D721Med (cell line): ENCODE measurements at regions not wholly inside any gene's neighbourhood (a gene's known extent, or its start where the extent isn't known, plus 50 kb on each side); places are given as distances from the start of the nearest gene placed in this dataset.

Experiments
- DNase-seq: peaks from one replicate; pipeline ENCODE4 v3.0.0; 2011; ENCODE audit warnings: low spot score; ENCODE audit not compliant: insufficient read length
- FAIRE-seq: peaks from 2 replicates; lab custom pipeline; 2011; peaks lifted over from hg19 to GRCh38; lab: Jason Lieb, UNC
- TF ChIP-seq, protein P1 (sequence below): IDR thresholded peaks from 2 replicates; pipeline ENCODE4 v1.5.1; 2012; ENCODE audit warnings: mild to moderate bottlenecking, control low read depth; ENCODE audit not compliant: insufficient read depth; ENCODE audit errors: missing control alignments

DNA sequence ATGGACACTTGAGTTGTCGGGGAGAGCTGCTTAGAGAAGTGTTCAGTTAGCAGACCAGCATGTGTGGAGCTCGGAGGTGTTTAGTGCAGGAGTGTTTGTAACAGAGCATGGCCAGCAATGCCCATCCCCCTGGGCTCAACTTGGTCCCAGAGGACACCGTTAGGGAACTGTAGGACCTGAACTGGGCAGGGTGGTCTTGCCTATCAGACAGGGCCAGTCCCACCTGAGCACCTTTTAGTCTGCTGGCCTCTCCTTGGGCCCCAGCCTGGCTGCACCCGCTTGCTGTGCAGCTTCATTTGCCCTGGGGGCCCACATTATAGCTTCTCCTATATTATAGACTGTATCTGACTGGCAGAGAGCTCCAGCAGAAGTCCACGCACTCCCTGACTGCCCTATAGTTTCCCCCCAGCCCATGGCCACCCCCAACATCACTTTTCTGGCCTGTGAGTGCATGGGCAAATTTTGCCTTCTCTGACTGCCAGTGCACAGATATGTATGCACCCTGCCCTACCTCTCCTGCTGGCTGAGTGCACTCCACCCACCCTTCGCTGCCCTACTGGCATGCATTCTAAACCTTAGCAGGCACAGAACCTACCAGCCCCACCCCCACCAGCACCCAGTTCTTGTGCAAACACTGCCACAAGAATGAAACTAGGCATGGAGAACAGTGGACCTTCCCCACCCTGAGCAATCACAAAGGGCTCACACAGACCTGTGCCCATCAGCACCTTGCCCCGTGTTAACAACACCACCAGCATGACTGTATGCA is 1030.6 kb upstream of the GHITM start:
- TF ChIP-seq, protein P1, sequence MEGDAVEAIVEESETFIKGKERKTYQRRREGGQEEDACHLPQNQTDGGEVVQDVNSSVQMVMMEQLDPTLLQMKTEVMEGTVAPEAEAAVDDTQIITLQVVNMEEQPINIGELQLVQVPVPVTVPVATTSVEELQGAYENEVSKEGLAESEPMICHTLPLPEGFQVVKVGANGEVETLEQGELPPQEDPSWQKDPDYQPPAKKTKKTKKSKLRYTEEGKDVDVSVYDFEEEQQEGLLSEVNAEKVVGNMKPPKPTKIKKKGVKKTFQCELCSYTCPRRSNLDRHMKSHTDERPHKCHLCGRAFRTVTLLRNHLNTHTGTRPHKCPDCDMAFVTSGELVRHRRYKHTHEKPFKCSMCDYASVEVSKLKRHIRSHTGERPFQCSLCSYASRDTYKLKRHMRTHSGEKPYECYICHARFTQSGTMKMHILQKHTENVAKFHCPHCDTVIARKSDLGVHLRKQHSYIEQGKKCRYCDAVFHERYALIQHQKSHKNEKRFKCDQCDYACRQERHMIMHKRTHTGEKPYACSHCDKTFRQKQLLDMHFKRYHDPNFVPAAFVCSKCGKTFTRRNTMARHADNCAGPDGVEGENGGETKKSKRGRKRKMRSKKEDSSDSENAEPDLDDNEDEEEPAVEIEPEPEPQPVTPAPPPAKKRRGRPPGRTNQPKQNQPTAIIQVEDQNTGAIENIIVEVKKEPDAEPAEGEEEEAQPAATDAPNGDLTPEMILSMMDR = no peak
- DNase-seq = no peak
- FAIRE-seq = no peak

DNA sequence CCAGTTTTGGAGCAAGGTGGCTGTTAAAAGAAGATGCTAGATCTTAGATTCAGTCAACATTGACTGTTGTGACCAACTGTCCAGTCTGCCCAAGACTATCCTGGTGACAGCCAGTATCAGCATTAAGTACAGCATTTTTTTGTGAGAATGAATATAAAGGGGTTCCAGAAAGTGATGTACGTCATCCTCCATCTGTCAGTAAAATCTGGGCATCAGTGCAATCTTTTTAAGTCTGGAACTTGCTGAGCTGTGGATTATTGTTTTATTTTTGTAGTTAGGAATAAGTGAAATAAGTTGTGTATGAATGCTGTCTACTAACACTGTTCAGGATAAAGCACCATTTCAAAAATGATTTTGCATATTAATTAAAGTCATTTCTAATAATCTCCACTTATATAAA is 1020.0 kb upstream of the GHITM start:
- TF ChIP-seq, protein P1 = no peak

DNA sequence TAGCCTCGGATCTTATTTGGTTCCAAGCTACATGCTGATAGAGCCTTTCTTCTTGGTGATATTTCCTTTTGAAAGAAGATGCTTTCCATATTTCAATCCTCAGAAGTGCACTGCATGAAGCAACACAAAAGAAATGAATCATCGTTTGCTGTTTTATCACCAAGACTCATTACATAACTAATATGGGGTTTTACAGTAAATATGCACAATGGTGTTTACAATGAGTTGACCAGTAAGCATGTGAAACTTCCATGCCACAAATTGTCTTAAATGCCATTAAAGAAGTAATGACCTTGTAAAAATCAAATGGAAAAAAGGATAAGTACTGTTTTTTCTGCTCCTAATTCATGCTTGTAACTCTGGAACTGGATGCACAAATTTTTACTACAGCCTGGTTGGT is 1017.0 kb upstream of the GHITM start:
- no peak for DNase-seq
- FAIRE-seq = no peak
- TF ChIP-seq, protein P1 = no peak

More for the DNA sequence above, 1020.0 kb upstream of the GHITM start:
- DNase-seq = no peak
- no peak for FAIRE-seq

GRCh38 chr10:83127942-83128575 is 1011.2 kb upstream of the GHITM start:
- FAIRE-seq (no peak), DNase-seq (no peak)
- TF ChIP-seq, protein P1 = no peak

DNA sequence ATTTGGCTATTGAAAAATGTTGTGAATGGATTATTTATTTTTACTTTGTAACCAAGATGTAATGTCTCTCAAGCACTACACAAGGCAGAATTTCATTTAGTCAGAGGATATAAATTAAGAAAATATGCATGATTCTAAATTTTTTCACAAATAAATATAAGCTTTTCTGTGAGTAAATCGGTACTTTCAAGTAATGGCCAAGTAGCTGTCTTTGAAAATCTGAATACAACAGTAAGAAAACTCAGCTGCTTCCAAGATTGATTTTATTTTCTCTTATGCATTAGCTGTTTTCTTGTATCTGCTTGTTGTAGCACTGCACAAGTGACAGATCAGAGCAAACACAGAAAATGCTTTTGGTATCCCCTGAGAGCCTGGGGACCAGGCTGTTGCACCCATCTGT is 998.5 kb upstream of the GHITM start:
- no peak for FAIRE-seq
- TF ChIP-seq, protein P1 = no peak
- no peak for DNase-seq

GRCh38 chr10:83142074-83142563 is 997.2 kb upstream of the GHITM start:
- TF ChIP-seq, protein P1 = no peak
- DNase-seq (no peak), FAIRE-seq (no peak)

- FAIRE-seq (no peak), DNase-seq (no peak)
- TF ChIP-seq, protein P1 = no peak
Observed at GRCh38 chr10:83144461-83144860, 994.8 kb upstream of the GHITM start.
